HFFc6 (cell line): ENCODE measurements at regions not wholly inside any gene's neighbourhood (a gene's known extent, or its start where the extent isn't known, plus 50 kb on each side); places are given as distances from the start of the nearest gene placed in this dataset.

Experiments
- DNase-seq: peaks from one replicate; pipeline ENCODE4 v3.0.0-alpha.2; 2018
- H3K27ac Mint-ChIP-seq: 2 replicates; pipeline ENCODE4 v1.8.0; 2020; ENCODE audit warnings: mild to moderate bottlenecking, mixed read lengths
- H3K27me3 Mint-ChIP-seq: 2 replicates; pipeline ENCODE4 v1.8.0; 2021; ENCODE audit warnings: mild to moderate bottlenecking, moderate library complexity, mixed read lengths; ENCODE audit not compliant: insufficient read depth
- H3K36me3 Mint-ChIP-seq: 2 replicates; pipeline ENCODE4 v1.8.0; 2021; ENCODE audit warnings: low read depth, mixed read lengths
- H3K4me1 Mint-ChIP-seq: 2 replicates; pipeline ENCODE4 v1.8.0; 2020; ENCODE audit warnings: low read depth, mixed read lengths
- H3K4me3 Mint-ChIP-seq: 2 replicates; pipeline ENCODE4 v1.8.0; 2020; ENCODE audit warnings: mild to moderate bottlenecking, moderate library complexity, mixed read lengths
- H3K9me3 Mint-ChIP-seq: 2 replicates; pipeline ENCODE4 v1.8.0; 2020; ENCODE audit warnings: mild to moderate bottlenecking, mixed read lengths
- TF ChIP-seq, protein P1 (sequence below): fragments of 200-600 bp; sonication (generic); IDR thresholded peaks from 2 replicates; pipeline ENCODE4 v1.5.0; 2021; ENCODE audit warnings: antibody characterized with exemption, mild to moderate bottlenecking

DNA sequence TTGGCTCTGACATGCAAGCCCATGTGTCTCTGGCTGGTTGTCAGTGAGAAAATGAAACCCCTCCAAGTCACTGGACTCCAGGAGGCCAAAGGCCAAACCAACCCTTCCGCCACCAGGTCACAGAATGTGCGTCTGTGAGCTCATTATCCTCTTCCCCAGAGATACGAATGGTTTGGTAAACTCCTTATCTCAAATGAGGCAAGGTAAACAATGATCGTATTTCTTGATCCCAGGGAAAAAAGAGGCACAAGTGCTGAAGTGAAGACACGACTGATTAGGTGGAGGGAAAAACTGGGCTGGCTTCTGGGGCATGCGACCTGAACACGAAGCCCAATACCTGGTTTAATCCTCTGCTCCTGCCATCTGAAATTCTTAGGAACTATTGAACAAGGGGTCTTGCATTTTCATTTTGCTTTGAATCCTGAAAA is 70.6 kb upstream of the ARID5B start:
- TF ChIP-seq, protein P1, sequence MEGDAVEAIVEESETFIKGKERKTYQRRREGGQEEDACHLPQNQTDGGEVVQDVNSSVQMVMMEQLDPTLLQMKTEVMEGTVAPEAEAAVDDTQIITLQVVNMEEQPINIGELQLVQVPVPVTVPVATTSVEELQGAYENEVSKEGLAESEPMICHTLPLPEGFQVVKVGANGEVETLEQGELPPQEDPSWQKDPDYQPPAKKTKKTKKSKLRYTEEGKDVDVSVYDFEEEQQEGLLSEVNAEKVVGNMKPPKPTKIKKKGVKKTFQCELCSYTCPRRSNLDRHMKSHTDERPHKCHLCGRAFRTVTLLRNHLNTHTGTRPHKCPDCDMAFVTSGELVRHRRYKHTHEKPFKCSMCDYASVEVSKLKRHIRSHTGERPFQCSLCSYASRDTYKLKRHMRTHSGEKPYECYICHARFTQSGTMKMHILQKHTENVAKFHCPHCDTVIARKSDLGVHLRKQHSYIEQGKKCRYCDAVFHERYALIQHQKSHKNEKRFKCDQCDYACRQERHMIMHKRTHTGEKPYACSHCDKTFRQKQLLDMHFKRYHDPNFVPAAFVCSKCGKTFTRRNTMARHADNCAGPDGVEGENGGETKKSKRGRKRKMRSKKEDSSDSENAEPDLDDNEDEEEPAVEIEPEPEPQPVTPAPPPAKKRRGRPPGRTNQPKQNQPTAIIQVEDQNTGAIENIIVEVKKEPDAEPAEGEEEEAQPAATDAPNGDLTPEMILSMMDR, result no peak
- no peaks in the 10 kb centered on the region for H3K9me3 Mint-ChIP-seq
- H3K27me3 Mint-ChIP-seq, result no peaks in the 10 kb centered on the region
- H3K4me1 Mint-ChIP-seq, result peaks cover 38% of the 10 kb centered on the region
- H3K4me3 Mint-ChIP-seq, result no peak overlapping the region
- no peak for DNase-seq
- H3K27ac Mint-ChIP-seq, result no peak overlapping the region
- H3K36me3 Mint-ChIP-seq, result no peaks in the 10 kb centered on the region

DNA sequence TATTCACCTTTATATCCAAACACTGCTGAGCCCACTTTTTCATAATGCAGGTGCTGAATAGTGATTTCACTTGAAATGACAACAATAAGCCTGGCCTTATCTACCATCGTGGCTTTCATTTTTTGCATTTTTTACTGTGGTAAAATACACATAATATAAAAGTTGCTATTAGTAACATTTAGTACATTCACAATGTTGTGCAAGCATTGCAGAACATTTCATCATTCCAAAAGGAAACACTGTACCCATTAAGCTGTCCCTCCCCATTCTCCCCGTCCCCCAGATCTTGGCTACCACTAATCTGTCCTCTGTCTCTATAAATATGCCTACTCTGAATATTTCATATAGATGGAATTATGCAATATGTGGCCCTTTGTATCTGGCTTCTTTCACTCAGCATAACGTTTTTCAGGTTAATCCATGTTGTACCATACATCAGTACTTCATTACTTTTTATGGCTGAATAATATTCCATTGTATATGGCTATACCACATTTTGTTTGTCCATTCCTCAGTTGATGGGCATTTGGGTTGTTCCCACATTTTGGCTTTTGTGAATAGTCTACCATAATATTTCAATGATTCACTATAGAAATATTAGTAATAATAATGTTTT is 68.5 kb upstream of the ARID5B start:
- Mint-ChIP-seq H3K4me1 (peaks cover 54% of the 10 kb centered on the region), H3K27me3 (no peaks in the 10 kb centered on the region), H3K4me3 (no peak overlapping the region), H3K9me3 (no peaks in the 10 kb centered on the region), H3K36me3 (no peaks in the 10 kb centered on the region), H3K27ac (peak overlapping the region; percentile 77)
- peak; percentile 45 for DNase-seq
- TF ChIP-seq, protein P1, result no peak

DNA sequence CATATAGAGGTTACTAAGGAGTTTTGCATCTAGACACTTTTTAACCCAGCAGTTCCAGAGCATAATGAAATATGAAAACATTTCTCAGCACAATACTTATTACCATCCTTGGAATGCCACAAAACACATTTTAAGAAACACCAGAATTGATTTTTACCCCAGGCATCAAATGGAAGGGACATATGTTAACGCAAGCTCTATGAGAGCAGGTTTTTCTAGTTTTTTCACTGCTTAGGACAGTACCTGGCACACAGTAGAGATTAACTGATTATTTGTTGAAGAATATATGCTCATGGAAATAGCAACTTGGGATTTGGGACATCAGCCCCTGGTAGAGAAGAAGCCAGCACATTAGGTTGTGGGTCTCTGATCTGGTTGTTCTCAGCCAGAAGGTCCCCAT is 67.0 kb upstream of the ARID5B start:
- DNase-seq, result no peak
- TF ChIP-seq, protein P1, result no peak
- Mint-ChIP-seq H3K36me3 (no peaks in the 10 kb centered on the region), H3K4me3 (no peak overlapping the region), H3K9me3 (no peaks in the 10 kb centered on the region), H3K27me3 (no peaks in the 10 kb centered on the region), H3K27ac (peak overlapping the region; percentile 68), H3K4me1 (peaks cover 61% of the 10 kb centered on the region)

DNA sequence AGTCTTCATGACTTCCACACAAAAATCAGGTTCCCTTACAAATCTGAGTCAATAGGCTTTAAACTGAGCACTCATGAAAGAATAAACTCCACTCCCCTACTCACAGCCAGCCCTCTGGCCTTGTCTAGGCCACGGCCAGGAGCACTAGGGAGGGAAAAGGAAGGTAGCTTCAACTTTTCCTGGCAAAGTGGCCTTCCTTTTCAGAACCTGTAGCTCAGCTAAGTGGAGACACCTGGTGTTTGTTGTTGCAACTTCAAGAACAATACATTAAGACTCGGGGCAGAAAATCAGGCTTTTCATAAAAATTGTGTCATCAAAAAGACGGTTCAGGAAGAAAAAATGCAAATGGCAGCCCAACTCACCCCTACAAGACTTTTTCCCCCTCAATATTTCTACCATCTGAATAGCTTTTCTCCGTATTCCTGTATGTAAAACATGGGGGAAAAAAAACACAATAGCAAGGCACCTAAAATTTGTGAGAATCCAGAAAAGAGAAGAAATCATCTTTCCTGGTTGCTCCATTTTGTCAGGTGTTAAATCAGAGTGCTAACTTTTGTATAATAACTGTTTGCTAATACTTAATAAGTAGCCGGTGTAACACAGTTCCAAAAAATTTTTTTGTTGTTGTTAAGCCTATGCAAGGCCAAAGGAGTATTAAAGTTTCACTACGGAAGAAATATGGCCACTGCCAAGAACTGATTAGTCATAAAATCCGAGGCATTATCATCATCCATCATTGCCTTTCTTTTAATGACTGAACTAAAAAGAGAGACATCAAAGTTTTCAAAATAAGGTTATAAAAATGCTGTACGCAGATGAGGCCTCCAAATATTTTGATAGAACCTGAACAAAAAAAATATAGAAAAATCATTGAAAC is 66.2 kb upstream of the ARID5B start:
- TF ChIP-seq, protein P1, result peak; percentile 80
- no peaks in the 10 kb centered on the region for H3K27me3 Mint-ChIP-seq
- DNase-seq, result peak; percentile 78
- peaks cover 65% of the 10 kb centered on the region for H3K4me1 Mint-ChIP-seq
- no peaks in the 10 kb centered on the region for H3K9me3 Mint-ChIP-seq
- H3K27ac Mint-ChIP-seq, result peak overlapping the region; percentile 68
- peak overlapping the region; percentile 81 for H3K4me3 Mint-ChIP-seq
- H3K36me3 Mint-ChIP-seq, result peaks cover 4% of the 10 kb centered on the region; the same call in 1 of the 2 replicates

DNA sequence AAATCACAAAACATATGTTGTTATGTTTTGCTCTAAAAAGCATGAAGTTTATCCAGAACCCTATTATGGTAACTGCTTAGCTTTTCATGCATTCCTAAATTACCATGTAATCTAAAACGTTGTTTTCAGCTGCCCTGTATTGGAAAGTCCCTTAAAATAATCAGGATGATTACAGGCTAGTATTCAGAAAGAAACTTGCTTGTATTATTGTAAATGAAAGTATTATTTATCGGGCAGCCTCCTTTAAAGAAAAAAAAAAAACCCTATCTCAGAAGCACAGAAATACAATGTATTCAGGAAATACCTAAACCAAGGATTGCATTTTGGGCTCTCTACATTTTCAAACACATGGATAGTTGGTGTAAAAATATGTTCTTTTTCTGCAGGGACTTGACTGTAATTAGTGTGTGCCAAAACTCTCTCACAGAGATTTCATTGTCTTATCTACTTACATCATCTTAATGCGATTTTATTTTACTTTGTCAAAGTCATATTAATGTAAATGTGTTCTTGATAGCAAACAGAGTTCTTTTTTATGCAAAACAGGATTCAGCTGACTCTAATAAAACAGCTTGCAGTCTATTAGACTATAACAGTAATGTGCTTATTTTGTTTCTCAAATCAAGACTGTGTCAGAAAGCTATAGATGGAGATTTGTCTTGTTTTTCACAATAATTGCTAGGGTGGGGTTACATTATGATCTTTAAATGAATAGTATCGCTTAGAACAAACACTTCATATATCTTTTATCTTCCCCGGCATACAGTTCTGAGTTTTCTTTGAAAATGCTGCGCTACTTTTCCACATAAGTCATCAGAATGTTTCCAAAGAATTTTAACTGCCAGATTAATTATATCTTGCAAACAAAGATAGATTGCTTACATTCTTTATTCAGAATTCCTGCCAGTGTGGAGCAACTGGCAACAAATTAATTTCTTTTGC is 65.3 kb upstream of the ARID5B start:
- TF ChIP-seq, protein P1, result no peak
- Mint-ChIP-seq H3K27ac (peak overlapping the region; percentile 68), H3K4me1 (peaks cover 69% of the 10 kb centered on the region), H3K9me3 (no peaks in the 10 kb centered on the region), H3K4me3 (peak overlapping the region; percentile 81), H3K36me3 (peaks cover 4% of the 10 kb centered on the region; the same call in 1 of the 2 replicates), H3K27me3 (no peaks in the 10 kb centered on the region)
- DNase-seq, result peak; percentile 43
